K562 (cell line): ENCODE measurements at regions not wholly inside any gene's neighbourhood (a gene's known extent, or its start where the extent isn't known, plus 50 kb on each side); places are given as distances from the start of the nearest gene placed in this dataset.

Experiments used
- ATAC-seq: fragments of 200-7000 bp; cut with Tn5 transposase; 3 replicates; pipeline ENCODE4 v1.9.1; 2020; ENCODE audit warnings: moderate library complexity
- BruUV-seq: library from RNA; stranded (reverse); fragments of 400-500 nt; replicated peaks from 2 replicates; lab custom pipeline; 2021; lab: Mats Ljungman, UMichigan
- CTCF ChIA-PET: fragments of 300-600 bp; formaldehyde crosslinking; extraction: SDS; loops from one replicate; lab custom pipeline; 2021; ENCODE audit warnings: low intra/inter-chr PET ratio; lab: Yijun Ruan, JAX
- POLR2A ChIA-PET: fragments of 300-600, 350-650 bp; sonication (Branson Sonifier 250); formaldehyde crosslinking; extraction: SDS; loops from one replicate; lab custom pipeline; 2021; ENCODE audit warnings: antibody characterized with exemption, inconsistent platforms; lab: Yijun Ruan, JAX
- DNase-seq, 4 experiments: peaks; one replicate each; pipeline versions ENCODE4 v3.0.0 to v3.0.0-alpha.2; 2011 to 2018; ENCODE audit warnings: low spot score in 3 of 4, mixed read lengths in 3 of 4; ENCODE audit errors: extremely low read depth in 1 of 4
- FAIRE-seq: peaks from 2 replicates; lab custom pipeline; 2011; peaks lifted over from hg19 to GRCh38; lab: Jason Lieb, UNC
- H2AFZ ChIP-seq: 2 replicates; pipeline ENCODE4 v1.6.0; 2011; ENCODE audit warnings: low read depth, low read length, control low read depth, inconsistent platforms
- H3K27ac ChIP-seq: fragments of 200-600 bp; 3 replicates; pipeline ENCODE4 v1.8.0; 2011; ENCODE audit warnings: low read depth, mild to moderate bottlenecking, control low read depth, inconsistent platforms, low read length, moderate library complexity, mixed read lengths; ENCODE audit errors: extremely low read depth
- H3K27me3 ChIP-seq, 2 experiments: fragments of 300-600 bp in 1 of 2; 2 replicates in 1 of 2; 3 replicates in 1 of 2; pipeline versions ENCODE4 v1.6.0 to v1.8.0; 2011; ENCODE audit warnings: inconsistent platforms in 2 of 2, low read length in 2 of 2, mild to moderate bottlenecking in 1 of 2, mixed read lengths in 1 of 2, moderate library complexity in 1 of 2; ENCODE audit not compliant: control insufficient read depth in 2 of 2, insufficient read depth in 2 of 2
- H3K36me3 ChIP-seq: fragments of 300-600 bp; 3 replicates; pipeline ENCODE4 v1.8.0; 2011; ENCODE audit warnings: mild to moderate bottlenecking, low read length, inconsistent platforms; ENCODE audit not compliant: control insufficient read depth, insufficient read depth
- H3K4me1 ChIP-seq, 2 experiments: fragments of 200-600 bp in 1 of 2; replicated peaks in 1 of 2; 2 replicates in 1 of 2; 3 replicates in 1 of 2; pipeline versions ENCODE4 v1.5.1 to v1.8.0; 2011; ENCODE audit warnings: inconsistent platforms in 2 of 2, low read length in 2 of 2, mild to moderate bottlenecking in 1 of 2, mixed read lengths in 1 of 2, moderate library complexity in 1 of 2; ENCODE audit not compliant: control insufficient read depth in 2 of 2, insufficient read depth in 2 of 2
- H3K4me2 ChIP-seq: 2 replicates; pipeline ENCODE4 v1.6.1; 2011; ENCODE audit warnings: low read length, control low read depth, inconsistent platforms, mixed read lengths; ENCODE audit not compliant: insufficient read depth
- H3K4me3 ChIP-seq: fragments of 200-600 bp; sonication (generic), shearing (Covaris generic); 2 replicates; pipeline ENCODE4 v1.5.1; 2016; ENCODE audit warnings: control low read depth, inconsistent platforms
- H3K79me2 ChIP-seq: fragments of 200-600 bp; 3 replicates; pipeline ENCODE4 v1.8.0; 2011; ENCODE audit warnings: low read length, inconsistent platforms; ENCODE audit not compliant: control insufficient read depth, insufficient read depth
- H3K9ac ChIP-seq, 2 experiments: 2 replicates each; pipeline versions ENCODE4 v1.6.0 to v1.6.1; 2011; ENCODE audit warnings: low read depth in 2 of 2, low read length in 2 of 2, control low read depth in 1 of 2, inconsistent platforms in 1 of 2, mild to moderate bottlenecking in 1 of 2, mixed read lengths in 1 of 2; ENCODE audit not compliant: insufficient read depth in 1 of 2
- H3K9me1 ChIP-seq: one replicate; pipeline ENCODE4 v1.6.0; 2011; ENCODE audit warnings: inconsistent platforms, mild to moderate bottlenecking, low read length, moderate library complexity; ENCODE audit not compliant: control insufficient read depth, insufficient read depth
- H3K9me3 ChIP-seq: replicated peaks from 2 replicates; pipeline ENCODE4 v1.5.1; 2011; ENCODE audit warnings: low read depth, low read length, inconsistent platforms; ENCODE audit not compliant: control insufficient read depth, insufficient read depth
- H4K20me1 ChIP-seq: replicated peaks from 2 replicates; pipeline ENCODE4 v1.6.1; 2011; ENCODE audit warnings: low read length, inconsistent platforms, mixed read lengths; ENCODE audit not compliant: control insufficient read depth, insufficient read depth
- CREM ChIP-seq: IDR thresholded peaks from 2 replicates; pipeline ENCODE4 v1.6.1; 2014; ENCODE audit warnings: antibody characterized with exemption, low read depth
- MCM7 ChIP-seq, 2 experiments: fragments of 450-650 bp; IDR thresholded peaks; 2 replicates each; pipeline ENCODE4 v1.6.1; 2016 to 2018
- MLX ChIP-seq, 2 experiments: fragments of 450-650 bp in 1 of 2; sonication (generic) in 1 of 2; formaldehyde crosslinking; conservative IDR thresholded peaks; 2 replicates each; pipeline versions ENCODE4 v1.4.0 to v1.8.1; 2020 to 2022; ENCODE audit warnings: mild to moderate bottlenecking in 1 of 2, missing genetic modification reagents in 1 of 2
- RBM25 ChIP-seq: fragments of 200-400 bp; formaldehyde crosslinking; IDR thresholded peaks from 2 replicates; pipeline ENCODE4 v1.6.1; 2018; ENCODE audit warnings: low read length, low read depth, moderate library complexity; ENCODE audit not compliant: severe bottlenecking
- WGBS: fragments of 100-300 bp; shearing (Covaris generic); methylation state at CpG from one replicate; pipeline ENCODE4 v1.1.6; 2016; ENCODE audit warnings: low coverage, mixed read lengths; ENCODE audit not compliant: insufficient coverage; ENCODE audit errors: missing lambda C conversion rate; 5-methylcytosine and 5-hydroxymethylcytosine counted together
- in situ Hi-C: fragments of 300-500 bp; cut with MboI; formaldehyde crosslinking; loops from 4 replicates; pipeline ENCODE4 v1.15.0; 2018; ENCODE audit warnings: inconsistent platforms, mixed read lengths
- intact Hi-C: fragments of 100-400 bp; cut with micrococcal nuclease; formaldehyde crosslinking; loops from 2 replicates; pipeline ENCODE4 v1.14.2; 2022

GRCh38 chr17:70232466-70232865, 63.1 kb downstream of the KCNJ2 start:
- in situ Hi-C loops (no loop called here), intact Hi-C loops (no loop called here)
- ChIA-PET CTCF (no interaction called here), POLR2A (no interaction called here)
- H3K9me1 ChIP-seq: no peaks in the 10 kb centered on the region
- no peak overlapping the region for H3K4me3 ChIP-seq
- H3K79me2 ChIP-seq: no peaks in the 10 kb centered on the region
- no peak overlapping the region for H3K9ac ChIP-seq
- no peak for FAIRE-seq
- WGBS: 5% methylated on average over 2 of the region's 2 CpGs
- no peaks in the 10 kb centered on the region for H3K27me3 ChIP-seq
- H2AFZ ChIP-seq: no peak overlapping the region
- H3K36me3 ChIP-seq: no peaks in the 10 kb centered on the region
- TF ChIP-seq MLX (CRISPR knock-in tag; conservative IDR thresholded peaks at IDR 0.05) (no peak), CREM (no peak), RBM25 (no peak)
- H3K4me1 ChIP-seq: no peaks in the 10 kb centered on the region
- H4K20me1 ChIP-seq: no peaks in the 10 kb centered on the region
- BruUV-seq: no TSS peak
- no peak for DNase-seq
- no peaks in the 10 kb centered on the region for H3K9me3 ChIP-seq
- H3K4me2 ChIP-seq: no peak overlapping the region
- no peak for ATAC-seq
- H3K27ac ChIP-seq: no peak overlapping the region

GRCh38 chr17:70235252-70235651, 65.9 kb downstream of the KCNJ2 start:
- H3K4me2 ChIP-seq: no peak overlapping the region
- no peak for TF ChIP-seq MCM7 (IDR thresholded peaks at IDR 0.05)
- TF ChIP-seq, all 486 proteins: peak for 0
- ChIA-PET POLR2A (no interaction called here), CTCF (no interaction called here)
- H3K9me1 ChIP-seq: no peaks in the 10 kb centered on the region
- no peak overlapping the region for H3K4me3 ChIP-seq
- no peak for FAIRE-seq
- intact Hi-C loops (no loop called here), in situ Hi-C loops (no loop called here)
- no TSS peak for BruUV-seq
- H2AFZ ChIP-seq: no peak overlapping the region
- H3K79me2 ChIP-seq: no peaks in the 10 kb centered on the region
- no peaks in the 10 kb centered on the region for H3K9me3 ChIP-seq
- H3K4me1 ChIP-seq: no peaks in the 10 kb centered on the region
- no peak for ATAC-seq
- H3K27me3 ChIP-seq: no peaks in the 10 kb centered on the region
- H3K27ac ChIP-seq: no peak overlapping the region
- no peaks in the 10 kb centered on the region for H3K36me3 ChIP-seq
- H3K9ac ChIP-seq: no peak overlapping the region
- no peak for DNase-seq
- H4K20me1 ChIP-seq: no peaks in the 10 kb centered on the region
